Right renal pelvis (tissue), 4 donors: ENCODE measurements at regions not wholly inside any gene's neighbourhood (a gene's known extent, or its start where the extent isn't known, plus 50 kb on each side); places are given as distances from the start of the nearest gene placed in this dataset.

Source experiments
- DNase-seq, 4 donors: peaks; one replicate each; pipeline ENCODE4 v3.0.0-alpha.2; 2013; ENCODE audit warnings: low read depth in 4 of 4, low spot score in 3 of 4, missing footprints in 1 of 4

GRCh38 chr2:22826703-22827102, 558.3 kb upstream of the KLHL29 start:
- no peak for DNase-seq

- DNase-seq = no peak
Measured at GRCh38 chr2:22829791-22830190, 555.2 kb upstream of the KLHL29 start.

- DNase-seq = no peak
Measured at GRCh38 chr2:22832196-22832595, 552.8 kb upstream of the KLHL29 start.

- DNase-seq = no peak
Measured at GRCh38 chr2:22838461-22838860, 546.5 kb upstream of the KLHL29 start.

- no peak for DNase-seq
Measured at GRCh38 chr2:22842205-22842869, 542.6 kb upstream of the KLHL29 start.

GRCh38 chr2:22843919-22844537, 541.0 kb upstream of the KLHL29 start:
- DNase-seq = no peak

- no peak for DNase-seq
Measured at GRCh38 chr2:22850310-22850709, 534.7 kb upstream of the KLHL29 start.

- no peak for DNase-seq
Measured at GRCh38 chr2:22854588-22854987, 530.4 kb upstream of the KLHL29 start.

GRCh38 chr2:22855081-22855480, 529.9 kb upstream of the KLHL29 start:
- DNase-seq = no peak

GRCh38 chr2:22855761-22856184, 529.2 kb upstream of the KLHL29 start:
- DNase-seq = no peak

- peak; percentile 26 to 51 (median 36) for DNase-seq
Measured at GRCh38 chr2:22867973-22868372, 517.0 kb upstream of the KLHL29 start.

- DNase-seq = no peak
Measured at GRCh38 chr2:22878121-22878520, 506.9 kb upstream of the KLHL29 start.

- no peak for DNase-seq
Measured at GRCh38 chr2:22879009-22879863, 505.7 kb upstream of the KLHL29 start.

GRCh38 chr2:22880161-22880560, 504.8 kb upstream of the KLHL29 start:
- DNase-seq = no peak

GRCh38 chr2:22882011-22882410, 503.0 kb upstream of the KLHL29 start:
- no peak for DNase-seq

GRCh38 chr2:22882643-22883042, 502.3 kb upstream of the KLHL29 start:
- no peak for DNase-seq

- no peak for DNase-seq
Measured at GRCh38 chr2:22883054-22883453, 501.9 kb upstream of the KLHL29 start.

- no peak for DNase-seq
Measured at GRCh38 chr2:22885245-22885644, 499.7 kb upstream of the KLHL29 start.

GRCh38 chr2:22887426-22887825, 497.6 kb upstream of the KLHL29 start:
- DNase-seq = no peak

- DNase-seq = no peak
Measured at GRCh38 chr2:22887845-22888244, 497.1 kb upstream of the KLHL29 start.

GRCh38 chr2:22890132-22890531, 494.8 kb upstream of the KLHL29 start:
- DNase-seq = no peak
